GM19023 (cell line): ENCODE measurements at regions not wholly inside any gene's neighbourhood (a gene's known extent, or its start where the extent isn't known, plus 50 kb on each side); places are given as distances from the start of the nearest gene placed in this dataset.

Experiments used
- ATAC-seq: cut with Tn5 transposase; IDR thresholded peaks from one replicate; pipeline ENCODE4 v1.9.1; 2021; ENCODE audit warnings: mild to moderate bottlenecking, moderate library complexity; ENCODE audit not compliant: unreplicated experiment

DNA sequence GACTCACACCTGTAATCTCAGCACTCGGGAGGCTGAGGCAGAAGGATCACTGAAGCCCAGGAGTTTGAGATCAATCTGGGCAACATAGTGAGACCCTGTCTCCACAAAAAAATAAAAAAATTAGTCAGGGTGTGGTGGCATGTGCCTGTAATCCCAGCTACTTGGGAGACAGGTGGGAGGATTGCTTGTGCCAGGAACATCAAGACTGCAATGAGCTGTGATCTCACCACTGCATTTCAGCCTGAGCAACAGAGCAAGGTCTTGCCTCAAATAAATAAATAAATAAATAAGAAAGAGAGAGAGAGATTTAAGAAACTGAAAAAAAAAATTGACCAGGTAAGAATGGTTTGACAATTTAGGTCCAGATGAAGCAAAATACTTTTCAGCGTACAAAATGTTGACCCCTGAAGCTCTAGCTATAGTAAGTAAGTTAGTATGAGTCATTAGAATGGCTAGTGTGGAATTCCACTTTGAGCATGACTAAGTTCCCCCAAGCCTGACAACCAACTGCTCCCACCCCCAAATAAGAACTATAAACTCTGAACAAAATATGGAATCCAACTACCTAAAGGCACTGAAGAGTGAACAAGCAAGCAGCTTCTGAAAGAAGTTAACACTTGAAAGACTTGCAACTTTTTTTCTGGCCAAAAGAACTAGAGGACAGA, 217.8 kb upstream of the TLE4 start:
- no peak for ATAC-seq

DNA sequence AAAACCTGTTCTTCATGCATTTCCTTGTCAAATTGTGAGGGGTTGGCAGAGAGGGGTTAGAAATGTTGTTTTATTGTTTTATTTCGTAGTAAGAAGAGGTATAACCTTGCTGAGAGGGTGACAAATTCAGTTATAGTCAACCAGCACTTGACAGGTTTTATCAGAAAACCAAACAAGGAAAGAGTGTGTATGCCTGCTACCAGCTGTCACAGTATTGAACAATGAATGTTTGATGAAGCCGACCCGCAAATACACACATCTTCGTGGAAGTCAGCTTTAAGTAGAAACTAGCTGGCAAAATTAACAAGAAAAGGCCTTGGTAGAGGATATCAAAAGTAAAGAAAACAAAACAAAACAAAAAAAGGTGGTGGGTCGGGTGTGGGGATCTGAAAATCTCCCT, 214.6 kb upstream of the TLE4 start:
- ATAC-seq = no peak

DNA sequence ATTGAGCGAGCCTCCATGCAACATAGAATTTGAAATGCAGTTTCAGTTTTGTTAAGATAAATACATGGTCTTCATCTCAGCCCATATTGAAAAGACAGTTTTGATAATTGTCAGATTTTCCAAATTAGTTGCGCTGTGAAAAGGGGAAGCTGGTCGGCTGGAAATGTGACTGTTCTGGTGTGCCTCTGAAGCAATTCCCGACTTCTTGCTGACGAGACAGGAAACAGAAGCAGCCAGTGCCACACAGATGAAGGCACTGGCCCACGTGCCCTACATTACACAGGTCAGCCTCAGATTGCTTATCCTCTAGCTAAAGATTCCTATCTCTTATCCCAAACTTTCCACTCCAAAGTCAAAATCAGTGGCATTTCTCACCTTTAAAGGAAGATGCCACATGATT, 214.1 kb upstream of the TLE4 start:
- ATAC-seq = no peak

DNA sequence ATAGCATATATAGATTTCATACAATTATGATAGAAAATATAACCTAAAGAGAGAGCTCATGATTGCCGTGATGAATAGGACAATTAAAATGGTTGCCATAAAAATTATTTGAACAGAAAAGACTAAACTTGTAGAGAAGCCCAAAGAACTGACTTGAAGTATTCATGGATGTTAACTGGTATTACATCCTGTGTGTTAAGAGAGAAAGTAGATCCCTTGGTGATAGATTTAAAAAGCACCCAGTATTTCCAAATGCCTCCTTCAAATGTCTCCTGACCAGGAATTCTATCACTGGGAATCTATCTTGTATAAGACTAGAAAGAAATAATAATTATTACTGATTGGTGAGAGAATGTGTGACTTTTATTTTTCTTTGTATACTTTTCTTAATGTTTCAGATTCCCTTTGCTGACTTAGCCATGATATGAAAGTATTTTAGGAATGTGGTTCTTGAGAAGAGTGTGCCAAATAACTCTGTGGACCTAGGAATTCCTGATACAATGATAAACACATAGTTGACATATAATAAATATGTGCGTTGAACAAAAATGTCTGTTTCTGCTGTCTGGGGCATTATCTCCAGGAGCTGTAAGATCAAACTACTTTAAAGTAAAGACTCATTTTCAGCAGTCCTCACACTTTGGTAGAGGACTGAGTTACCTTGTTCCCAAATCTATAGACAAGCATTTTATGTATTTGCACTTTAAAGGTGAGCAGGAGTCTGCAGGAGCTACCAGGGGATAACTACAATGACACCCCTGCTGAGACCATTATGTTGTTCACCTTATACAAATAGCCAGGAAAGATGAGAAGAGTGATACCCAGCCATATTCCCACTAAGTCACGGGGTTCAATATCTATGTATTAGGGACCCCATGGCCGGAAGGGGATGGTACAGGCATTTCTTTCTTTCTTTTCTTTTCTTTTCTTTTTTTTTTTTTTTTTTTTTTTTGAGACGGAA, 211.1 kb upstream of the TLE4 start:
- no peak for ATAC-seq

DNA sequence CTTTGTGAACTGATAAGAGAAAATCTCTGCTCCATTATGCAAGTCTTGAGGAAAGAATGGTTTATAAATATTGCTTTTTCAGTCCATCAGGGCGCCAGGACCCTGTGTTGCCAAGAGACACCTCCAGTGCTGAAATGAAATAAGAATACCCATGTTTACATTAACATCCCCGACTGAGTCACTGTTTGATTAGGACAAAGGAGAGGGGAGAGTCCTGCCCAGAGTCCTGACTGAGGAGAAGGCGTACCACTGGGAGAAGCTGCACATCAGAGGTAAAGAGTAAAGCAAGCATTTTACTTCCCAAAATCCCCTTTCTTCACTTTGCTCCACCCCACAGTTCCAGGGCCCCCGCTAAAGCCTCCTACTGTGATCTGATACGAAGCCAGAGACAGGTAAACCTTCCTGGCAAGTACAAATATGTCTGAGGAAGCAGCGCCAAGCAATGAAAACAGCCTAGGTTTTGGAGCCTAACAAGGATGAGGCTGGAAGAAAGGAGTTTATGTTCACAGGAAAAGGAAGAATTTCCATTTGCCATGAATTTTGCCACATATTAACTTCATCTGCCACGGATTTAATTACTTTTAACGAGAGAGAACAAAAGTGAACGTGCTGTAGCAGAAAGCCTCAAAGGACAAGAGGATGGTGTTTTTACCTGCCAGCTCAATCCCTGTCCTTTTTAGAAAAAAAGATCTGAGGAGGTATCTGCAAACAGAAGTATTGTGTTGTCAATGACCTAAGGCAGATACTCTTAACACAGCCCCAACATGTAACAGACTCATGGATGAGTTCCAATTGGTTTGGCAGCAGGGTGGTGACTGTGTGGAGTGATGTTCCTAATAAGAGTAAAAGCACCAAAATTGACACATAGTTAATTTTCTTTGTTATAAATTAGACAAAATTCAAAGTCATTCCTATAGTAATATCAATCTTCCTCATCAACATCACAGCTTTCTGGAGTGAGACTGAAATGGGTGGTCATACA, 209.4 kb upstream of the TLE4 start:
- ATAC-seq = no peak

DNA sequence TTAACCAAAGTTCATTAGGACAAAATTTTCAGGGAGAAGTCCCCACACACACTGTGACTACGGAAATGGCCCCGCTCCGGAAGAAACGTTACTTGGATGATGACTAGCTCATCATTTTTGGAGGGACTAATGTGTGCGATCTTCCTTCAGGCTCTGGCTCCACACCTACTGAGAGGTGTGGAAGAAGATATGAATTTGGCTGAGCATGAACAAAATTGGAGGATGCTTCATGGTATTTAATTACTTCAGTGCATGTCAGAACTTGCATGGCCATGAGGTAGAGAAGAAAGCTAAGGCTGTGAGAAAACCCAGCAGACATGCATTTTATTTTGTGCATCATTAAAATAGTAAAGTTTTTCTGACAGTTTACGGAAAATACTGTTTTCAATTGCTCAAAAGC, 202.1 kb upstream of the TLE4 start:
- ATAC-seq = no peak

DNA sequence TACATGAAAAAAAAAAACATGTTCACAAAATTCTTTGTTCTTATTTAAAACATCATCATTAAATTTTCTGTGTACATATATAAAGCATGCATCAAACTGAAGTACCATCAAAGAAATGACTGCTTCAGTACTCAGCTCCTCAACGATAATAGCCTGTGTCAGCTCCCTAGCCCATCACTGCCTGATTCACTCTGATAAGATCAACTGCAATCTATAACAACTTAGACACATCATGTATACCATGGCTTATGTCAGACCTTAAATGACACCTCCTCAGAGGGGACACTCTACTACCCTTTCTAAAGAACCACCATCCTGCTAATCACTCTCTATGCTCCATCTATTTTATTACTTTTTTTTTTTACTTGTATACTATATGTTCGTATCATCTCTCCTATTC, 200.5 kb upstream of the TLE4 start:
- ATAC-seq = no peak

DNA sequence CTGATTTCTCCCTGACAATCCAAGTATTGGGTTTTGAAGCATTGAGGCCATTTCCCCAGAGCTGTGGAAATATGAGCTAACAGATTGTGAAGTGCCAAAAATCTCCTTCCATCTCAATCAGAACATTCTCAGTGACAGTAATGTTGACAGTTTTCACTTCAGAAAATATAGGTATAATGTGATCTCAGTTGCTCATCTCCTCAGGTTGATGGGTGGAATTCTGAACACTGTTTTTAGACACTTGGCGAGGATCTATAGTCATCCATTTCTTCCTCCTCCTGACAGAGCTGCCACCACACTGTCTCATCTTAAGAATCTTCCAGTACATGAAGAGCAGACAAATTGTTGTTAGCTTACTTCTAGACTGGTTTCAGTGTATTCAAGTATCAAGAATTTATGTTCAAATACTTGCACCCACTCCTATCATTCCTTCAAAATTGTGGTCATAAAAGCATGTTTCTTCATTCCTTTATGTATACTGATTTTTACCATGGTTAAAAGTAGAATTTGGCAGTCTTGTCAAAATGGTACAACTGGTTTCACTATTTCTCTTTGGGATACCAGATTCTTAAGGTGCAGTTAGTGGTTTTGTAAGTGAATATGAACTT, 199.7 kb upstream of the TLE4 start:
- ATAC-seq = no peak

DNA sequence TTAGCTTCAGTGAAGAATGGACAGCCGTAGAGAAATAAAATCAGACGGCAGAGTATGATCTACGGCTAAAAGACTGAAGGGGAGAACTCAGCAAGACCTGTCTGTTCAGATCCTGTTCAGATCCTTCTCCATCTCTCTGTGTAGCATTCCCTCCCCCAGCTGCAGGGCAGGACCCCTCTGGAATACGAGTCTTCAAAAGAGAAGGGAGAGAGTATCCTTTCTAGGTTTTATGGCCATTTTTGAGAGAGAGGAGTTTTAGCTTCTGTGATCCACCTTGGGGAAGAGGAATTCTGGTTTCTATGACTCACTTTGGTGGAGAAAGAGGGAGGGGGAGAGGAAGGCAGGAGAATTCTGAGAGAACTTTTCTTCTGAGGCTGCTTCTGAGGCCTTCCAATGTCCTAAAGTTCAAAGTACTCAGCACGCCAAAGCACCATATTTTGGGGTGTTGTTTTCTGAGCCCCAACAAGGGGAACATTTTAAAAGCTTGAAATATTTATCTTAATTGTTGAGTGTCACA, 194.4 kb upstream of the TLE4 start:
- ATAC-seq = no peak

DNA sequence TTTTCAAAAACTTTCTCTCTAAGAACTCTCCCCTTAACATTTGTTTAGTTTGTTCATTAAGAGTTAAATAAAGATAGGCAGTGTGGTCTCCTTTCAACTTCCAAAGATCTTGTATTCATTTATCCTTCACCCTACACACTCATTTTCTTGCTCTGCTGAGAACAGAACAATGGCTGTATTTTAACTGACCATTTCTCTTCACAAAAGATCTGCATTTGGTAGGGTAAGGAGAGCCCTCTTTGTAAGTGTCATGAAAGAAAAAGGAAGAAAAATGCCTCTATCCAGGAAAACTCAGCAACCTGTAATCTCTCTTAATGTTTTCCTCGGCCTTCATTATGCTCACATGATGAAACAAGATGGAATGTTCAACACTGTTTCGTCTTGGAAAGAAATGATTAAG, 193.7 kb upstream of the TLE4 start:
- ATAC-seq = no peak

DNA sequence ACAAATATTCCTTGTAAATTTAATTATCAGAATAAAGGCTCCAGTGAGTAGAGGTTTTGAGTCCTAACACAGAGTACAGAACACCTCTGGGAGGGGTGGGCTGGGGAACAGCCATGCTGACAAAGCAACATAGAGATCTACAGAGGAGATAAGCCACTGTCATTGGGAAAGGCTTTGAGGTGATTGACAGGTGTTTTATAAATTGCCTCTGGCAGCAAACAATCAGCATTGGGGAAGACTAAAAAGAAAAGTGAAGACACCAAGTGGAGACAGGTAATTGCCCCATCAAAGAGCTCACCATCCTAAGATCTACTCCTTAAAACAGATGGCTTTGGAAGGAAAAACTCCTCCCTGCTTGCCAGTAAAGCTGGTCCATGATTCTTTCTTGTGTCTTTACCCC, 189.7 kb upstream of the TLE4 start:
- no peak for ATAC-seq

DNA sequence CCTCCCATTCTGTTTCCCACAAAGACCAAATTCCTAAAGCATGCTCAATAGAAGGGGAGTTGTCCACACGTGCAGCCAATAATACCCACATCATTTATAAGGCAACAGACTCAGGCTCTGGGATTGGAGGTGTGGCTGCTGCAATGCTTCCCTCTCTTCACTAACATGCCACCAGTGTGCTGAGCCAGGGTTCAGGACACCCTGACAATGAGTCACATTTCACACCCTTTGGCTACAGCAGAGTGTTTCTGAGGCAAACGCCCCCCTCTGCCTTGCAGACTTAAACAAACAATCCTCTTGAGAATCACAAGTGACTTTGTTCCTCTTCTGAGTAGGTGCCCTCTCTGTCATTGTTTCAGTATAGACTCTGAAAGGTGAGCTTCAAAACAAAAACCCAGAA, 189.3 kb upstream of the TLE4 start:
- no peak for ATAC-seq

DNA sequence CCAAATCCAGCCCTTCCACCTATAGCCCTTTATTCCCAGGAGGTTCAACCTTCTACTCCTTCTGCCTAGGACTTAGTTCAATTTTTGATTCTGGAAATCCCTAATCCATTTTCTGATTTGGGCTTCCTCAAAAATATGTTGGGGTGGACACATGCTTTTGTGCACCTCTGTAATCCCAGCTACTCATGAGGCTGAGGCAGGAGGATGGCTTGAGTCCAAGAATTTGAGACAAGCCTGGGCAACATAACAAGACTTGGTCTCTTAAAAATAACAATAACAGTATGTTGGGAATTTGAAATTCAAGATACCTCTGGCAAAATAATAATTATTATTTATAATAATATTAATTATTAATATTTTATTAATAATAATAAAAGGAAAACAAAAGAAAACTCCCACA, 188.7 kb upstream of the TLE4 start:
- no peak for ATAC-seq

DNA sequence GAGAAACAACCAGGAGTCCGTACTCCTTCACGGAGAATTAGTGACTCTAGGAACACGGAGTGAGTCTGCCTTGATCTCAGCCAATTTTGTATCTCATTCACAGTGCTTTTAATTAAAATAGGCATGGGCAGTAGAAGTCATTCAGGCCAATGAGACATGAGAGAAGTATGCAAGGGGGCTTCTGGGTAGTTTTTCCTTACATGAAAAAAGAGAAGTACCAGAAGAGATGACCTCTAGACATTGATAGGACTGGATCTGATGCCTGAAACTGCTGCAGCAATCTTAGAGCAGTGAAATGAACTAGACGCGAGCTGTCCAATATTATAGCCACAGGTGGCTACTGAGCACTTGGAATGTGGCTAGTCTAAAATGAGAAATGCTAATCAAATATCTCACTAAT, 187.7 kb upstream of the TLE4 start:
- ATAC-seq = no peak

DNA sequence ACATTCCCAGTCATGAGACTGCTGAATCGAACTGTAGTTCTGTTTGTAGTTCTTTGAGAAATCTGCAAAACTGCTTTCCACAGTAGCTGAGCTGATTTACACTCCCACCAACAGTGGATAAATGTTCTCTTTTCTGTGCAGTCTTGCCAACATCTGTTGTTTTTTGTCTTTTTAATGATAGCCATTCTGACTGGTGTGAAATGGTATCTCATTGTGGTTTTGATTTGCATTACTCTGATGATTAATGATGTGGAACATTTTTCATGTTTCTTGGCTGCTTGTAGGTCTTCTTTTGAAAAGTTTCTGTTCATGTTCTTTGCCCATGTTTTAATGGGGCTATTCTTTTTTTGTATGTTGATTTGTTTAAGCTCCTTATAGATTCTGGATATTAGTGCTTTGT, 187.3 kb upstream of the TLE4 start:
- no peak for ATAC-seq

DNA sequence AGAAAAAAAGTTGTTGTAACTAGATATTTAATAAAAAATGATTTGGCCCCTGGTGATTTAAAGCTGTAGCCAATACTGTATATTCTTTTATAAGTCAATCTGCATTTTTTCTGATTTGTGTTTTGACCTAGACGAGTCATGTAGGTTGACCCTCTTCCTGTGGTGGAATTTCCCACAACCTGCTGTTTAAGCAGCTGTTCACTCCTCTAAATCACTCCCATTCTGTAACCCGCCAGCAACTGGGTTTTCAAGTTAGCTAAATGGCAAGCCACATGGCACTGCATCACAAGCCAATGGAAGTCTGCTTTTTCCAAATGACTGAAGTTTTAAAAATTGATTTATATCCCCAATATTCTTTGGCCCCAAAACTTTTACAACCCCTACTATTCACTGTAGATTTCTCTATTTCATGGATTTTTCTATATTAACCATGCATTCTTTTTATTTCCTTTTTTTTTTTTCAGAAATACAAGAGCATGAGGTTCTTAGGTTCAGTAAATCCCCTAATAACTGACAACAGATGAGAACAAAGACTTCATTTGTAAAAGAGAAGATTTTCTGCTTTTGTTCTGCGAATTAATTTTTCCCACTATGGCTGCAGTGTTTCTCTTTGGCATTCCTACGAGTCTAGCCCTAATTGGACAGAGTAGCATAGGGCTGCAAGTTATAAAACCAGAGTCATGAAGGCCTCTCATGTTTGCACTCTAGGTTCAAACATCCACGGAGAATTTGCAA, 184.5 kb upstream of the TLE4 start:
- no peak for ATAC-seq

DNA sequence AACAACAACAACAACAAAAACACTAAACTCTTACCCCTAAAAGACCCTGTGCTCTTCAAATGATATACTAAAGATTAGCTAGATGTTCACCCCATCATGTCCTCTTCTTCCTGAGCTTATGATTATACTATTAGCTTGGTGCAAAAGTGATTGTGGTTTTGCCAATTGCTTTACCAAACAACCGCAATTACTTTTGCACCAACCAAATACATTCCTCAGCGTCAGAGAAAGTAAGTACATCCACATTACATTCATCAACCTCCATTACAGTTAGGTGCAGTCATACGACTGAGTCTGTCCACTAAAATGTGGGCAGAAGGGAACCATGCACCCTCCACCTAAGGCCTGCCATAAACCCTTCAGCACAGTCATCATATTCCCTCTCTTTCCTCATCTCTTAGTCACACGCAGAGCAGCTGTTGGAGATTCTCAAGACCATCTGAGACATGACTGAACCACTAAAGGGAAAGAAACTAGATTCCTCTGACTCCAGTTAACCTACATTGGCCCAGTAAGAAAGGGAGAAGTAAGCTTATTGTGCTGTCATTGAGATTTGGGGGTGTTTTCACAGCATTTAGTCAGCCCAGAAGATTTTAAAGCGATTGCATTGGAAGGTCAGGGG, 181.6 kb upstream of the TLE4 start:
- no peak for ATAC-seq

DNA sequence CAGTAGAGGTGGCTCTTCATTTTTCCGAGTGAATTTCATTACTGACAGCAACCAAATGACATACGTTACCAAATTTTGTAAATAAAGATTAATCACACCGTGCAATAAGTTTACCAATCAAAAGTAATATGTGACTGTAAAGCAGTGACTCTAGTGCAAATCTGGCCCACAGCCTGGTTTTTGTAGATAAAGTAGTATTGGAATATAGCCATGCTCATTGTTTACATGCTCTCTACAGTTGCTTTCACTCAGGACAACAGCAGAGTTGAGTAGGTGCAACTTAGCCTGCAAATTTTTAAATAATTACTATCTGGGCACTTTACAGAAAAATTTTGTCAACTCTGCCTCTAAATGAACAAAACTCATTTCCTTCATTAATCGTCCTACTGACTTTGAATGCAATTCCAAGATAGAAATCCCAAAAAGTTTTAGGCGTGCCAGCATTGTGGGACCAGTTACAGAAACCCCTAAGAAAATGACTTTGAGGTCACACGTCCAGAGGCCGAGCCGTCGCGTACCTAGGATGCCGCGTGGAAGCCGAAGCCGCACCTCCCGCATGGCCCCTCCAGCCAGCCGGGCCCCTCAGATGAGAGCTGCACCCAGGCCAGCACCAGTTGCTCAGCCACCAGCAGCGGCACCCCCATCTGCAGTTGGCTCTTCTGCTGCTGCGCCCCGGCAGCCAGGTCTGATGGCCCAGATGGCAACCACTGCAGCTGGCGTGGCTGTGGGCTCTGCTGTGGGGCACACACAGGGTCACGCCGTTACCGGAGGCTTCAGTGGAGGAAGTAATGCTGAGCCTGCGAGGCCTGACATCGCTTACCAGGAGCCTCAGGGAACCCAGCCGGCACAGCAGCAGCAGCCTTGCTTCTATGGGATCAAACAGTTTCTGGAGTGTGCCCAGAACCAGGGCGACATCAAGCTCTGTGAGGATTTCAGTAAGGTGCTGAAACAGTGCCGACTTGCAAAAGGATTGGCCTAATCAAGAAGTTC, 180.7 kb upstream of the TLE4 start:
- no peak for ATAC-seq
